SK-N-SH treated with all-trans-retinoic acid at 6 μM for 48 hours (cell line): ENCODE measurements at regions not wholly inside any gene's neighbourhood (a gene's known extent, or its start where the extent isn't known, plus 50 kb on each side); places are given as distances from the start of the nearest gene placed in this dataset.

Experiments used
- ATAC-seq: fragments of 200-7000 bp; cut with Tn5 transposase; 3 replicates; pipeline ENCODE4 v1.9.1; 2020; ENCODE audit warnings: mild to moderate bottlenecking, moderate library complexity
- ARNTL ChIP-seq: fragments of 450-650 bp; formaldehyde crosslinking; IDR thresholded peaks from 2 replicates; pipeline ENCODE4 v1.5.0; 2020; ENCODE audit warnings: low read depth, mild to moderate bottlenecking, moderate library complexity, borderline replicate concordance
- BACH2 ChIP-seq: fragments of 250-450 bp; sonication (Bioruptor Pico); IDR thresholded peaks from 2 replicates; pipeline ENCODE4 v1.9.0; 2021; ENCODE audit warnings: mild to moderate bottlenecking, borderline replicate concordance
- CSDC2 ChIP-seq: fragments of 250-450 bp; sonication (Bioruptor Pico); IDR thresholded peaks from 2 replicates; pipeline ENCODE4 v1.5.0; 2020; ENCODE audit warnings: mild to moderate bottlenecking, moderate library complexity
- GLIS3 ChIP-seq: fragments of 250-450 bp; sonication (Bioruptor Pico); IDR thresholded peaks from 2 replicates; pipeline ENCODE4 v1.5.0; 2020; ENCODE audit warnings: mild to moderate bottlenecking, moderate library complexity
- ISL1 ChIP-seq: fragments of 250-450 bp; sonication (Bioruptor Pico); IDR thresholded peaks from 2 replicates; pipeline ENCODE4 v2.1.2; 2022; ENCODE audit warnings: mild to moderate bottlenecking, moderate library complexity
- PPARA ChIP-seq: fragments of 250-450 bp; sonication (Bioruptor Pico); IDR thresholded peaks from 2 replicates; pipeline ENCODE4 v1.5.0; 2020; ENCODE audit warnings: mild to moderate bottlenecking, borderline replicate concordance
- RARB ChIP-seq: fragments of 250-450 bp; sonication (Bioruptor Pico); IDR thresholded peaks from 2 replicates; pipeline ENCODE4 v1.8.0; 2021; ENCODE audit warnings: mild to moderate bottlenecking, moderate library complexity
- SNAI2 ChIP-seq: fragments of 250-450 bp; sonication (Bioruptor Pico); IDR thresholded peaks from 2 replicates; pipeline ENCODE4 v1.5.0; 2020; ENCODE audit warnings: mild to moderate bottlenecking, moderate library complexity
- TOX ChIP-seq: fragments of 250-450 bp; sonication (Bioruptor Pico); IDR thresholded peaks from 2 replicates; pipeline ENCODE4 v1.8.0; 2021; ENCODE audit warnings: mild to moderate bottlenecking, moderate library complexity, borderline replicate concordance
- ZC3H10 ChIP-seq: fragments of 250-450 bp; sonication (Bioruptor Pico); IDR thresholded peaks from 2 replicates; pipeline ENCODE4 v1.5.1; 2021; ENCODE audit warnings: mild to moderate bottlenecking, moderate library complexity
- ZFP3 ChIP-seq: fragments of 250-450 bp; sonication (Bioruptor Pico); IDR thresholded peaks from 2 replicates; pipeline ENCODE4 v1.5.0; 2020; ENCODE audit warnings: mild to moderate bottlenecking, moderate library complexity
- ZFP30 ChIP-seq: fragments of 450-650 bp; formaldehyde crosslinking; IDR thresholded peaks from 2 replicates; pipeline ENCODE4 v1.5.0; 2022; ENCODE audit warnings: mild to moderate bottlenecking, moderate library complexity
- ZNF565 ChIP-seq: fragments of 450-650 bp; formaldehyde crosslinking; conservative IDR thresholded peaks from 2 replicates; pipeline ENCODE4 v1.5.0; 2020; ENCODE audit warnings: low read depth, mild to moderate bottlenecking, moderate library complexity
- ZNF8 ChIP-seq: fragments of 450-650 bp; formaldehyde crosslinking; IDR thresholded peaks from 2 replicates; pipeline ENCODE4 v1.5.0; 2020; ENCODE audit warnings: mild to moderate bottlenecking, moderate library complexity
- TF ChIP-seq, protein P1 (sequence below): fragments of 250-450 bp; sonication (Bioruptor Pico); IDR thresholded peaks from 2 replicates; pipeline ENCODE4 v1.8.0; 2020; ENCODE audit warnings: mild to moderate bottlenecking, moderate library complexity, borderline replicate concordance
- TF ChIP-seq, protein P2 (sequence below): fragments of 250-450 bp; sonication (Bioruptor Pico); IDR thresholded peaks from 2 replicates; pipeline ENCODE4 v1.5.0; 2020; ENCODE audit warnings: mild to moderate bottlenecking, moderate library complexity
- TF ChIP-seq, protein P3 (sequence below): fragments of 250-450 bp; sonication (Bioruptor Pico); IDR thresholded peaks from 2 replicates; pipeline ENCODE4 v1.5.1; 2020; ENCODE audit warnings: low read depth, mild to moderate bottlenecking, moderate library complexity
- TF ChIP-seq, protein P4 (sequence below): fragments of 250-450 bp; sonication (Bioruptor Pico); IDR thresholded peaks from 2 replicates; pipeline ENCODE4 v1.5.1; 2021; ENCODE audit warnings: mild to moderate bottlenecking, moderate library complexity
- TF ChIP-seq, protein P5 (sequence below): fragments of 250-450 bp; sonication (Bioruptor Pico); IDR thresholded peaks from 2 replicates; pipeline ENCODE4 v1.8.0; 2021; ENCODE audit warnings: low read depth, mild to moderate bottlenecking, moderate library complexity, borderline replicate concordance

DNA sequence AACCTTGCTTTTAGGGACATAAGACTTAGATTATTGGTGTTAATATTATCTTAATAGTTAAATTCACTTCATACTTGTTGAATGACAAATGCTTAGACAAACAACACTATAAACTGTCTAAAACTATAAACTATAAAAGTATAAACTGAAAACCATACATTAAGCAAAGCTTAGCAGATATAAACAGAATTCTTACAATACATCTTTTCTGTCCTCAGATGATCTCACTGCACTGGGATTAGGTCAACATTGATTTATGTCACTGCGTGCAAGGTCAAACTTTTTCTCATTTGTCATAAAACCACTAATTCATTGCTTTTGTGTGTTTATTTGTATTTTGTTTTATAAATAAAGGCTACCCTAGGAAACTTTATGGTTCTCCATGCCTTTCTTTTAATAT lies 1491.8 kb downstream of the NCAM2 start:
- TF ChIP-seq, protein P1, sequence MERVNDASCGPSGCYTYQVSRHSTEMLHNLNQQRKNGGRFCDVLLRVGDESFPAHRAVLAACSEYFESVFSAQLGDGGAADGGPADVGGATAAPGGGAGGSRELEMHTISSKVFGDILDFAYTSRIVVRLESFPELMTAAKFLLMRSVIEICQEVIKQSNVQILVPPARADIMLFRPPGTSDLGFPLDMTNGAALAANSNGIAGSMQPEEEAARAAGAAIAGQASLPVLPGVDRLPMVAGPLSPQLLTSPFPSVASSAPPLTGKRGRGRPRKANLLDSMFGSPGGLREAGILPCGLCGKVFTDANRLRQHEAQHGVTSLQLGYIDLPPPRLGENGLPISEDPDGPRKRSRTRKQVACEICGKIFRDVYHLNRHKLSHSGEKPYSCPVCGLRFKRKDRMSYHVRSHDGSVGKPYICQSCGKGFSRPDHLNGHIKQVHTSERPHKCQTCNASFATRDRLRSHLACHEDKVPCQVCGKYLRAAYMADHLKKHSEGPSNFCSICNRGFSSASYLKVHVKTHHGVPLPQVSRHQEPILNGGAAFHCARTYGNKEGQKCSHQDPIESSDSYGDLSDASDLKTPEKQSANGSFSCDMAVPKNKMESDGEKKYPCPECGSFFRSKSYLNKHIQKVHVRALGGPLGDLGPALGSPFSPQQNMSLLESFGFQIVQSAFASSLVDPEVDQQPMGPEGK (CRISPR knock-in tag): no peak
- TF ChIP-seq CSDC2 (CRISPR knock-in tag): no peak
- no peak for TF ChIP-seq BACH2 (CRISPR knock-in tag)
- no peak for TF ChIP-seq ARNTL (CRISPR knock-in tag)
- TF ChIP-seq, protein P2, sequence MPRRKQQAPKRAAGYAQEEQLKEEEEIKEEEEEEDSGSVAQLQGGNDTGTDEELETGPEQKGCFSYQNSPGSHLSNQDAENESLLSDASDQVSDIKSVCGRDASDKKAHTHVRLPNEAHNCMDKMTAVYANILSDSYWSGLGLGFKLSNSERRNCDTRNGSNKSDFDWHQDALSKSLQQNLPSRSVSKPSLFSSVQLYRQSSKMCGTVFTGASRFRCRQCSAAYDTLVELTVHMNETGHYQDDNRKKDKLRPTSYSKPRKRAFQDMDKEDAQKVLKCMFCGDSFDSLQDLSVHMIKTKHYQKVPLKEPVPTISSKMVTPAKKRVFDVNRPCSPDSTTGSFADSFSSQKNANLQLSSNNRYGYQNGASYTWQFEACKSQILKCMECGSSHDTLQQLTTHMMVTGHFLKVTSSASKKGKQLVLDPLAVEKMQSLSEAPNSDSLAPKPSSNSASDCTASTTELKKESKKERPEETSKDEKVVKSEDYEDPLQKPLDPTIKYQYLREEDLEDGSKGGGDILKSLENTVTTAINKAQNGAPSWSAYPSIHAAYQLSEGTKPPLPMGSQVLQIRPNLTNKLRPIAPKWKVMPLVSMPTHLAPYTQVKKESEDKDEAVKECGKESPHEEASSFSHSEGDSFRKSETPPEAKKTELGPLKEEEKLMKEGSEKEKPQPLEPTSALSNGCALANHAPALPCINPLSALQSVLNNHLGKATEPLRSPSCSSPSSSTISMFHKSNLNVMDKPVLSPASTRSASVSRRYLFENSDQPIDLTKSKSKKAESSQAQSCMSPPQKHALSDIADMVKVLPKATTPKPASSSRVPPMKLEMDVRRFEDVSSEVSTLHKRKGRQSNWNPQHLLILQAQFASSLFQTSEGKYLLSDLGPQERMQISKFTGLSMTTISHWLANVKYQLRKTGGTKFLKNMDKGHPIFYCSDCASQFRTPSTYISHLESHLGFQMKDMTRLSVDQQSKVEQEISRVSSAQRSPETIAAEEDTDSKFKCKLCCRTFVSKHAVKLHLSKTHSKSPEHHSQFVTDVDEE (CRISPR knock-in tag): no peak
- no peak for TF ChIP-seq PPARA
- no peak for TF ChIP-seq ZNF565 (CRISPR knock-in tag)
- no peak for TF ChIP-seq TOX (CRISPR knock-in tag)
- TF ChIP-seq ZNF8 (CRISPR knock-in tag): no peak
- TF ChIP-seq ZFP3: no peak
- TF ChIP-seq ZC3H10 (CRISPR knock-in tag): no peak
- TF ChIP-seq, protein P3, sequence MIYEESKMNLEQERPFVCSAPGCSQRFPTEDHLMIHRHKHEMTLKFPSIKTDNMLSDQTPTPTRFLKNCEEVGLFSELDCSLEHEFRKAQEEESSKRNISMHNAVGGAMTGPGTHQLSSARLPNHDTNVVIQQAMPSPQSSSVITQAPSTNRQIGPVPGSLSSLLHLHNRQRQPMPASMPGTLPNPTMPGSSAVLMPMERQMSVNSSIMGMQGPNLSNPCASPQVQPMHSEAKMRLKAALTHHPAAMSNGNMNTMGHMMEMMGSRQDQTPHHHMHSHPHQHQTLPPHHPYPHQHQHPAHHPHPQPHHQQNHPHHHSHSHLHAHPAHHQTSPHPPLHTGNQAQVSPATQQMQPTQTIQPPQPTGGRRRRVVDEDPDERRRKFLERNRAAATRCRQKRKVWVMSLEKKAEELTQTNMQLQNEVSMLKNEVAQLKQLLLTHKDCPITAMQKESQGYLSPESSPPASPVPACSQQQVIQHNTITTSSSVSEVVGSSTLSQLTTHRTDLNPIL: no peak
- no peak for TF ChIP-seq ISL1 (CRISPR knock-in tag)
- TF ChIP-seq, protein P4, sequence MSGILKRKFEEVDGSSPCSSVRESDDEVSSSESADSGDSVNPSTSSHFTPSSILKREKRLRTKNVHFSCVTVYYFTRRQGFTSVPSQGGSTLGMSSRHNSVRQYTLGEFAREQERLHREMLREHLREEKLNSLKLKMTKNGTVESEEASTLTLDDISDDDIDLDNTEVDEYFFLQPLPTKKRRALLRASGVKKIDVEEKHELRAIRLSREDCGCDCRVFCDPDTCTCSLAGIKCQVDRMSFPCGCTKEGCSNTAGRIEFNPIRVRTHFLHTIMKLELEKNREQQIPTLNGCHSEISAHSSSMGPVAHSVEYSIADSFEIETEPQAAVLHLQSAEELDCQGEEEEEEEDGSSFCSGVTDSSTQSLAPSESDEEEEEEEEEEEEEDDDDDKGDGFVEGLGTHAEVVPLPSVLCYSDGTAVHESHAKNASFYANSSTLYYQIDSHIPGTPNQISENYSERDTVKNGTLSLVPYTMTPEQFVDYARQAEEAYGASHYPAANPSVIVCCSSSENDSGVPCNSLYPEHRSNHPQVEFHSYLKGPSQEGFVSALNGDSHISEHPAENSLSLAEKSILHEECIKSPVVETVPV: no peak
- no peak for TF ChIP-seq ZFP30 (CRISPR knock-in tag)
- TF ChIP-seq, protein P5, sequence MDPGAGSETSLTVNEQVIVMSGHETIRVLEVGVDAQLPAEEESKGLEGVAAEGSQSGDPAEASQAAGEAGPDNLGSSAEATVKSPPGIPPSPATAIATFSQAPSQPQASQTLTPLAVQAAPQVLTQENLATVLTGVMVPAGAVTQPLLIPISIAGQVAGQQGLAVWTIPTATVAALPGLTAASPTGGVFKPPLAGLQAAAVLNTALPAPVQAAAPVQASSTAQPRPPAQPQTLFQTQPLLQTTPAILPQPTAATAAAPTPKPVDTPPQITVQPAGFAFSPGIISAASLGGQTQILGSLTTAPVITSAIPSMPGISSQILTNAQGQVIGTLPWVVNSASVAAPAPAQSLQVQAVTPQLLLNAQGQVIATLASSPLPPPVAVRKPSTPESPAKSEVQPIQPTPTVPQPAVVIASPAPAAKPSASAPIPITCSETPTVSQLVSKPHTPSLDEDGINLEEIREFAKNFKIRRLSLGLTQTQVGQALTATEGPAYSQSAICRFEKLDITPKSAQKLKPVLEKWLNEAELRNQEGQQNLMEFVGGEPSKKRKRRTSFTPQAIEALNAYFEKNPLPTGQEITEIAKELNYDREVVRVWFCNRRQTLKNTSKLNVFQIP (CRISPR knock-in tag): no peak
- ATAC-seq: no peak

DNA sequence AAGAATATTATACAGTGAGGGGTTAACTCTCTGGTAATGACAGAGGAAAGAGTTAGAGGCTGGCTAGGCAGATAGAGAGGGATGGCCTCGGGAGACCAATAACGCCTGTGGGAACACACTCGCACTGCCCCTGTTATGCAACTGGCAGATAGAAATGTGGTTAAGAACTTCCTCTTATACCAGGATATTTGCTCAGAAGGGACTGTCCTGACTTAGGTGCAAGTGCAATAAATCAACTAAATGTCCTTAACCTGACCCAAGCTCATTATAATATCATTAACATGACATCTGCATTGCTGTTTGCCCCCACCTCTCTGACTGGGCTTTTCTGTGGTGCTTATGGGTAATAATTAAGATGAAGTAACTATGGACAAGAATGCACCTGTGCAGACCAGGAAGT lies 1518.0 kb downstream of the NCAM2 start:
- no peak for TF ChIP-seq SNAI2
- no peak for TF ChIP-seq RARB (CRISPR knock-in tag)
- no peak for TF ChIP-seq PPARA
- TF ChIP-seq ISL1 (CRISPR knock-in tag): no peak
- TF ChIP-seq, protein P4: no peak
- no peak for TF ChIP-seq GLIS3 (CRISPR knock-in tag)
- no peak for TF ChIP-seq BACH2 (CRISPR knock-in tag)
- TF ChIP-seq ZNF565 (CRISPR knock-in tag): no peak
- TF ChIP-seq, protein P2 (CRISPR knock-in tag): no peak
- TF ChIP-seq ZC3H10 (CRISPR knock-in tag): no peak

More for the DNA sequence above, 1518.0 kb downstream of the NCAM2 start:
- no peak for ATAC-seq
